HG03045 (cell line): ENCODE measurements at regions not wholly inside any gene's neighbourhood (a gene's known extent, or its start where the extent isn't known, plus 50 kb on each side); places are given as distances from the start of the nearest gene placed in this dataset.
"Not testable (repeated sequence)": the region's sequence is repeated elsewhere in the genome, so short reads cannot be mapped to it uniquely, and the experiment has no call there.

Experiments
- ATAC-seq: cut with Tn5 transposase; IDR thresholded peaks from one replicate; pipeline ENCODE4 v1.9.1; 2021; ENCODE audit warnings: mild to moderate bottlenecking, moderate library complexity; ENCODE audit not compliant: unreplicated experiment

DNA sequence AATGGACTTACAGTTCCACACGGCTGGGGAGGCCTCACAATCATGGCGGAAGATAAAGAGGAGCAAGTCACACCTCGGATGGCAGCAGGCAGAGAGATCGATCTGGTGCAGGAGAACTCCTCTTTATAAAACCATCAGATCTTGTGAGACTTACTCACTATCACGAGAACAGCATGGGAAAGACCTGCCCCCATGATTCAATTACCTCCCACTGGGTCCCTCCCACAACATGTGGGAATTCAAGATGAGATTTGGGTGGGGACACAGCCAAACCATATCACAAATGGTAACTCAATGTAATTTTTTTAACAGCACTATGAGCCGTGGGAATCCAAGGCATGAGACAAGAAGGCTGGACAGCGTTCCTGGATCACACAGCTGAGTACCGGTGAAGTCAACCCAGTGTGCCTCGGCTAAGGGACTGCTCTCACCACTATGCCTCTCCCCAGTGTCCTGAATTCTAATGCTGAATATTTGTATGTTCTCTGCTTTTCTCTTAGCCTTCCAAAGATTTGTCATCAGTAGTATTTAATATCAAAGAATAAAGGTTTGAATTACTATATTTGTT lies 84.3 kb downstream of the IRS2 start:
- ATAC-seq = not testable (repeated sequence)

DNA sequence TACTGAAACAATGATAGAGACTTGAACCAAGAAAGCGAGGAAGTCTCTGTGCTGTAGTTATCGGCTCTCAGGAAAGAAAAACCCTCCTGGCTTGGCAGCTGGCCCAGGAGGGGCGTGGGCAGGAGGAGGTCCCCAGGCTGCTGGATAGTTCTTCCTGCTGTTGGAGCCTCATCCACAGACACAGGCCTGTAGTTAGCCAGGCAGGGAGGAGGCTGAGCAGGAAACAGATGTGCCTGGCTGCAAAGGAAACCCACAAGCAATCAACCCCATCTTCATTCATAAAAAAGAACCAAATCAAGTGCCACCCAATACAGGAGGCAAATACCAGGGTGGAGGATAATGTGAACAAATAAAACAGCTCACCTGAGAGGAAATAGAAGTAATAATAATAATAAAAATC lies 86.2 kb downstream of the IRS2 start:
- ATAC-seq = no peak

DNA sequence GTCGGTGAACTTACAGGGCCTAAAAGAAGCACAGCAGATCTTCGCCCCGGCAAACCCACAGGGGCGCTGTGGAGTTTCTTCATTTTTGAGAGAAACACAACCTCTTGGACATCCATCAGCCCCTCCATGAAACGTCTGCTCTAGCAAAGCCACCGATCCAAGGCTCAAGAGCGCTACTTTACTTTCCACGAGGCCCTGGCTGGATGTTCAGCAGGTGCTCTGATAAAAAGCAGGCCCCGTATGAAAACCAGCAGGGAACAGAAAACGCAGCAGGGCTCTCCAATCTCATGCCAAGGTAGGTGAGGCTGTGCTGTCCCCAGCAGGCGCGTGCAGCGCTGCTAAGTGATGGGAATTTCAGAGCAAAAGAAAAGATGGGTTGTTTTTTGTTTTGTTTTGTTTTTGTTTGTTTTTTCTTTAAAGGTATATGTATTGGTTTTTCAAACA lies 86.7 kb downstream of the IRS2 start:
- no peak for ATAC-seq

DNA sequence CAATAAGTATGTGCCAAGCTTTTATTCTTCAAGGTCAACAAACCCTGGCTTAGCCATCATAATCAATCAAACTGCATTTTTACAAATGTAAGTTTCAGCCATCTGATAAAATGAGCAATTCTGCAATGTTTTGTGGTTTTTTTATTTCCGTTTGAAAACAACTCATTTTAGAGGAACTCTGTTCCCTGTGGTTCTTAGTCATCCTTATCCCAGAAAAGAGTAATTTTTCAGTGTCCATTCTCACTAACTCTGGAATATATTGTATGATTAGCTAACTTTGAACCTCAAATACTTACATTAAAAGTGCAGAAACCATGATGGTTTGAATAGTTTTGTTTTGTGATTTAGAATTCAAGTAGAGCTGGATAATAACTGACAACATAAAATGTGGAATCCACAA lies 87.6 kb downstream of the IRS2 start:
- ATAC-seq = no peak

DNA sequence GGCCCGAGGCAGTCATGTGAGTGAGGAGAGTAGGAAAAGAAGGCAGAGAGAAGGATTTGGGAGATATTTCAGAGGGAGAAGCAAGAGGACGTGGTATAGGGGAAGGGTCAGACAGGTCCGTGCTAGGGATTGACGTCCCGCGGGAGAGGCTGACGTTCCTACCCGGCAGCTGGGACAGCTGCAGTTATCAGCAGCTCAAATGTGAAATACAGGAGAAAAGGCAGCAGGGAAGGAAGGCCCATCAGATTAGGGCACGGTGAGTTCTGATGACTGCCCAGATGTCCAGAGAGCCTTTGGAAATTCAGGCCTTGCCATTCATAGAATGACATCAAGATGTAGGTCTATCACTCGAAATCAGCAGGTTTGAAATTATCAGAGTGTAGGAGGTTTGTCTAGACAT lies 88.4 kb downstream of the IRS2 start:
- no peak for ATAC-seq

DNA sequence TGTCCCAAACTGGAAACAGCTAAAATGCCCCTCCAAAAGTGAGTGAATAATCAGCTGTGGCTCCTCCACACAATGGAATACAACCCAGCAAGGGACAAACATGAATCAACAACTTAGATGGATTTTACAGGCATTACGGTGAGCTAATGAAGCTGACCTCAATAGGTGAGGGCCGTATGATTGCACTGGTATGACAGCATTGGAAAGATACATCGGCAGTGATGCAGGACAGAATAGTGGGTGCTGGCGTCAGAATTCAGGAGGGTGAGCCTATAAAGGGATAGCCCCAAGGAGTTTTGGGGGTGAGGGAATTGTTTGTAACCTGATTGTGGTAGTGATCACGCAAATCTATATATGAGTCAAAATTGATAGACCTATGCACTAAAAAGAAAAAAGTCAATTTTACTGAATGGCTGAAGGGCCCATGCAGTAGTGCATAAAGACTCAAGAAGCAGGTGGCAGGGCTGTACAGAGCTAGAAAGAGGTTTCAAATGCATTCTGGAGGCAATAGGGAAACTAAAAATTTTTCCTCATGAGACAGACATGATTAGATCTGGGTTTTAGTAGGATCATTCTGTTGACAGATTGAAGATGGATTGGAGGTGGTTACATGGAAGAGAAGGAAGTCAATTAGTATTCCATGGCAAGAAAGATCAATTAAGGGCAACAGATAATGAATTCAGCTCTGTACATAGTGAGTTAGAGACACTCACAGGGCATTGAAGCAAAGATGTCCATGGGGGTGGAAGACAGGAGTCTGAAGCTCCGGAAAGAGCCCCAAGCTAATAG lies 90.8 kb downstream of the IRS2 start:
- ATAC-seq = no peak

DNA sequence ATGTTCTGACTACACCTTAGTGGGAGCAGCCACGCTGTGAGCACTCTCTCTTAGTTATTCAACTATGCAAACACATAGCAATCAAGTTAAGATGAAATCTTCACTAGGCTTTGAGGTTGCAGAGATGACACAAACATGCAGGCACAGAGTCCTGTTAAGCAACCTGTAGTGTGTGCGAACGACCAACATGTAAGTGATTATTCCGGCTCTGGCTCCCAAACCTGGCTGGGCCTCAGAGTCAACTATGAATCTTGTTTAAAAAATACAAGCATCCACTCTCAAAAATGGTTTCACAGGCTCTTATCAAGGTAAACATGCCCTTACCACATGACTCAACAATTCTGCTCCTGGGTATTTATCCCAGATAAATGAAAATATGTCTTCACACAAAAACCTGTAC lies 91.4 kb downstream of the IRS2 start:
- no peak for ATAC-seq

DNA sequence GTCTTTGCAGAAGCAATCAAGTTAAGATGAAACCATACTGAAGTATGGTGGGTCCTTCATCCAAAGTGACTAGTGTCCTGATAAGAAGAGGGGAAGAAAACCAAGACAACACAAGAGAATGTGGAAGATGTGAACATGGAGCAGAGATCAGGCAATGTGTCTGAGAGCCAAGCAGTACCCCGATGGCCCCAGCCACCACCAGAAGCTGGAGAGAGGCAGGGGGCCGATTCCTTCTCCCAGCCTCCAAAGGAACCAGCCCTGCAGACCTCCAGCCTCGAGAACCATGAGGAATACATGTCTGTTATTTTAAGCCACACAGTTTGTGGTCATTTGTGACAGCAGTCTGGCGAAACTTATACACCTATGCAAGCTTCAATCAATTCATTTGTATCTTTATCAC lies 93.2 kb downstream of the IRS2 start:
- ATAC-seq = no peak

DNA sequence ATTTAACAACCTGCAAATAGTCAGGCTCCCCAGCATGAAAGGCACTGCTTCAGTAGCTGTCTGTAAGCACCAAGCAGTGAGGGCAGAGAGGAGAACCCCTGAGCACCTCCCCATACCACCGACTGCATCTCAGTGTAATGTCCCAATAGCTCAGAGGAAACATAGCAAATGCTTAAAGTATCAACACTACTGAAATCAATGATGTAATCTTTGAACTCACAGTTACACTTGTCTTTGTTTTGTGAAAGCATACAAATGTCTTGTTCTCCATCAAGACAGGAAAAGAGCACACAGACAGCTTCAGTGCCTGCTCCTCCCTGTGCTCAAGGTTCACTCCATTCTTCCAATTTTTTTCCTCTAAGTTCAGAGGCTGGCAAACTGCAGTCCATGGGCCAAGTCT lies 94.7 kb downstream of the IRS2 start:
- ATAC-seq = no peak

DNA sequence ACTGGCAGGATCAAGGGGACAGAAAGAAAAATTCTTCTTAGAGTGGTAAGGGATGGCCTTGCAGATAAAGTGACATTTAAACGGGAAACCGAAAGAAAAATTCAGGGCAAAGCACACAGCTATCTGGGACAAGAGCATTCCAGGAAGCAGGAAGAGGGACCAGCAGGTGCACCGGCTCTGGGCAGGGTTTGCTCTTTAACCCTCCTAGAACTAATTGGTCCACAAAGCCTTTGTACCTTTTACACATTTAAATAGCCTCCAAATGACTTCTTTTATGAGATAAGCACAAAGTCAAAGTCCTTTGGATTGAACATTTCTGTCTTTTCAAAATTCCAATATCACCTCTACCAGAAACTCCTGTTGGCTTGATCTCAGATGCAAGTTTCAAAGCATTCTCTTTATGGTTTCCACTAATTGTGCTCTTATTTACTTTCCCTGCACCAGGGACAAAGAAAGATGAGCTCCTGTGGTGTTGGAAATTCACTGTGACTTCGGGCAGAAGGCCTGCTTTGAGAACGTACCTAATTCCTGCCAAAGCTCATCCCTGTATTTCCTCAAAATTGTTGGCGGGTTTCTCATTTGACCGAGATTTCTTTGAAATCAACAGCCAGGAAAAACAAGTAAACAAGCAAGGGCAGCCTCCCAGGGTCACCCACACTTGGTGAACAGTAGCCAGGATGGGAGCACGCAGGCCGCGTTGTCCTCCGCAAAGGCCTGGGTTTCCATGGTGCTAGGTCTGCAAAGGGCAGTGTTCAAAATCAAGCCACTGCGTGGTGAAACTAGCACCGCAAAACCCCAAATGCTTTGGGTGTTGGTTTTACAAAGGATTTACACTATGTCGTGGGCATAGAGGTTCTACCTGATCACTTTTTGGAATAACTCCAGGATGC lies 98.6 kb downstream of the IRS2 start:
- ATAC-seq = no peak

DNA sequence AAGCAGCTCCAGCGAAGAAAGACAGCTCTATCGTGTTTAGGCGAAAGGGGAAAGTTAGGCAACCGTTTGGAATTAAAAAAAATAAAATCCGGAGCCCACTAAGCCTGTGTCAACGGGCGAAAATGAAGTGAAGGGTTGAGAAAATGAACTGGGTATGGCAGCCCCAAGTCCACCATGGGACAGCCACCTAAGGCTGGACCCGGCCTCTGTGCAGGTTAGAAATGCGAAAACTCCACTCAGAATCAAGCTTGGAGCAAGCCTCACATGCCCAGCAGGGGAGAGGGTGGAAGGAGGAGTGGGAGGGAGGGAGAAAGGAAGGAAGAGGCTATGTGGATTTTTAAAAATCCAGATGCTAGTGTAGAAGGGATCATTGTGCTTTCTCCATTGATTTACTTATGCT lies 101.2 kb downstream of the IRS2 start:
- no peak for ATAC-seq

DNA sequence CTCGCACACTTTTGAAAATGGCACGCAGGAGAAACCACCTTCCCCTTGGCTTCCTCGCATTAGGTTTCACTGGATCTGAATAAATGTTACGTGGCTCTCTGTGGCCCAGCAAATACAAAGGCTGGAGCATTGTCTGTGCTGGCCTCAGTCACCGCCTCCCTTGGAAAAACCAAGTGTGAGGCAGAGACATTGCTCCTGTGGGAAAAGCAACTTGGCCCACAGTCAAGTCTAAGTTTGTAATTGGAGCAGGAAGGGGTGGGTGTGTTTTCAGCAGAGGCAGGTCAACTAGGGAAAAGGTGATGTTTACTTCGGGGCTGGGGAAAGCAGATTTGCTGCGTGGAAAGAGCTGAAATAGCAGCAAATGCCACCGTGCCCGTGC lies 101.6 kb downstream of the IRS2 start:
- no peak for ATAC-seq

DNA sequence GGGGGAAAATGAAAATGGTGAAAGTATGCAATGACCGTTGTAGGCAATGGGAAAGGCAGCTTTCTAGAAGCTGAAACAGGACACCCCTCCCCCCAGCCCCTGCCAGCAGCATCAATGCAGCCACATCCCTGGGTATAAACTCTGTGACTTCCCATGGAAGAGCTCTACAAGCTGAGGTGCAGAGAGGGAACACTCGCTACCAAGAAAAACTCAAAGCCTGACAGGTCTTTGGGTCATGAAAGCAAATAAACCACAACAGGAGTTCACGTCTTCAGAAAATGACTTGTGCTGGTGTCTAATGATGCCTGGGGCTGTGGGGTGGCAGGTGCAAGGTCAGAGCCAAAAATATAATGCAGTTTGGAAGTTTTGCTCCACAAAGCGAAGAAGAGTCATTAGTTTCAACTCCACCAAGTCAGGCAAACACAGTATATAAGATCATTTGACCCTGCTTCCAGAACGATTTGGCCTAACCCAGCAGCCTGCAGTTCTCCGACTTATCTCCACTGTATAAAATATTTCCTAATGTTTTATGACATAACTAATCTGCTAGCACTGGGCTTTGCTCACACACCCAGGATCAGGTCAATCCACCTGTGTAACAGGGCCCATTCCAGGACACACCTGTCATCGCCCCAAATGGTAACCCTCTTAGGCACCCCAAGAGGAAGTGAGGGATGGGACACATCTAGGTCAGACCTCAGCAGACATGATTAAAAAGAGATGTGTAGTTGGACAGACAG lies 102.1 kb downstream of the IRS2 start:
- no peak for ATAC-seq

DNA sequence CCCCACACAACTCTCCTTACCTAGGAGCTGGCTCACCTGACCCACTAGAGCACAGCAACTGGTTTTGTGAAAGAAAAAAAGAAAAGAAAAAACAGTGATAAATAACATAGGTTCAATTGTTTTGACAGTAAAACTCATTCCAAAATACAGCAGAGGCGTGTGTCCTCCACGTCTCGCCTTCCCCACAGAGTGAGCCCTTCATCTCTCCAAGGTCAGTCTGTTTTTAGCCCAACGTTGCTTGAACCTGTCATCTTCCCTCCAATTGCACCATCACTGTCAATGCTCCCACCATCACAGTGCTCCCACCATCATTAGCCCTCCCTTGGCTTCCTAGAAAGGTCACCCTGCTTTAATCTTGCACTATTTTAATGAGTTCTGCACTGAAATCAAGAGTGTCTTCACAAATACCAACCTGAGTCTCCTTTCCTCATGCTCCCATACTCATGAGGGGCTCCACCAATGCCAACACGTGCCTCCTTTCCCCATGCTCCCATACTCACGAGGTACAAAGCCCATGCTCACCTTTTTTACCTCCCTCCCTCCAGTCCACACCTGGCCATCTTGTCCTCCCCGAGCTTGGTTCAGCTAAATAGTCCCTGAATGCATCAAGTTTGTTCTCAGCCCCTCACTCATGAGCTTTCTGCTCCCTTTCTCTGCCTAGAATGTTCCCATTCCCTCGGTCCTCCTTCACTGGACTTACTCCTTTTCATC lies 103.7 kb downstream of the IRS2 start:
- ATAC-seq = no peak

DNA sequence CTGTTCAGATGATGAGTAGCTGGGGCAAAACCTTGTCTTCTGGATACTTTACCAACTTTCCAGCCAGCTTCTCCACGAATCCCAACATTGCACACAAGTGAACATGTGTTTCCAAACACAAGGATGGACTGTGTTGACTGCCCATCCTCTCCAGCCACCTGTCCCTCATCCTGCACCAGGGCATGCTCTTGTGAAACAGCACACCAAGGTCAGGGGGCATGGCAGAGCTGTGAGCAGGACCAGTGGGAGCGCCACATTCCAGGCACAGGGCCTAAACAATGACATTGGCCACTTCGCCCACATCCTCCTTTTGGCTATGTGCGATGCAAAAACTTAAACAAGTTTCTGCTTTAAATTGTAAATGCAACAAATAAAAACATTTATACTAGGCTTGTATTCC lies 105.5 kb downstream of the IRS2 start:
- ATAC-seq = no peak

DNA sequence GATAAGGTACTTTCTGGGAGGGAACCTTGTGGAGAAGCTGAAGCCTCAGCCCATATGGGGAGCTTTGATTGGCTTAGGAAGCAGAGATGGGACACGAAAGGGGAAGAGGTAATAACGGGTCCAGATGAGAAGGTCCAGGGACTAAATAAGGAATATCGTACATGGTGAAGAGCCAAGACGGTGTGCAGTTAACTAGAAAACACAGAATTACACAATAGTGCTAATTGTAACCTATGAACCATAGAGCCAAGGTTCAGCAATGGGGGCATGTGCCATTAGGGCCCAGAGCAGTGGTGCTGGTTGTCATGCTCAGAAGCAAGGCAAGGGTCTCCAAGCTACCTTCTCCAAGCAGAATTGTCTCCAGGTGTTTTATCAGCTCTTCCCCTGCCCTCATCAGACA lies 106.1 kb downstream of the IRS2 start:
- ATAC-seq = no peak

DNA sequence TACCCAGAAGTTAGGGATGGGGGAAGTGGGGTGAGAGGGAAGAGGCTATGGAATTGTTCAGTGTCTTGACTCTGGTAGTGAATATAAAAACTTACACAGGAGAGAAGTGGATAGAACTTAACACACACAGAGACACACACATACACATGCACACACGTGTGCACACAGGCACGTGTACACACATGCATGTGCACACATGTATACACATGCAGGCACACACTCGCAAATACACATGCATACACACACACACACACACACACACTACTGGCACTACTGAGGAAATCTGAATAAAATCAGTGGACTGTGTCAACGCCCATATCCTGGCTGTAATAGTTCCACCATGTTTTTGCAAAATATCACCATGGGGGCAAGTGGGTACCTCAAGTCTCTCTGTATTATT lies 107.9 kb downstream of the IRS2 start:
- ATAC-seq = no peak

DNA sequence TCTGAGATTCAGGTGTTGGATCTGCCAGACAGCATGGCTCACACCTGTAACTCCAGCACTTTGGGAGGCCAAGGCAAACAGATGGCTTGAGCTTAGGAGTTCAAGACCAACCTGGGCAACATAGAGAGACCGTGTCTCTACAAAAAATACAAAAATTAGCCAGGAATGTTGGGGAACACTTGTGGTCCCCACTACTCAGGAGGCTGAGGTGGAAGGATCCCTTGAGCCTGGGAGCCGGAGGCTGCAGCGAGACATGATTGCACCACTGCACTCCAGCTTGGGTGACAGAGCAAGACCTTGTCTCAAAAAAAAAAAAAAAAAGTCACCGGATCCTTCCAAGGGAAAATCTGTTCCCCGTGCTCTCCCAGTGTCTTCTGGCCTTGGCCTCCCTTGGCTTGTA lies 109.2 kb downstream of the IRS2 start:
- ATAC-seq = no peak

DNA sequence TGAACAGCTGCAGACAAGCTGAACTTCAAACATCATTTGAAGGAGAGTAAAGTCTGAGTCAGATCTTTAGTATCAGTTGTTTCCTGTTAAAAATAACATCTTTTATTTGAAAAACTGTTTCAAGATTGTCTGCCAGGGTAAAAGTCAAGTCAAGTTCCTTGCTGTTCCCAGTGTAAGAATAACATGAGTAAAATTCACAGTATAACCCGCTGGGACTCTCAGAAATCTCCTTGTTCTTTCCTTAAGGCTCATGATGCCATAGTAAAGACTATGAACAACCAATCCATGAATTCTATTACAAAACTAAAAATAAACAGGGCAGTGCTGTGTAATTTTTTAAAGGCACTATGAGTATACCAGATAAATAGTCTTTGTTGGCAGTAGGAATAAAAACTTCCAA lies 112.9 kb downstream of the IRS2 start:
- ATAC-seq = no peak

DNA sequence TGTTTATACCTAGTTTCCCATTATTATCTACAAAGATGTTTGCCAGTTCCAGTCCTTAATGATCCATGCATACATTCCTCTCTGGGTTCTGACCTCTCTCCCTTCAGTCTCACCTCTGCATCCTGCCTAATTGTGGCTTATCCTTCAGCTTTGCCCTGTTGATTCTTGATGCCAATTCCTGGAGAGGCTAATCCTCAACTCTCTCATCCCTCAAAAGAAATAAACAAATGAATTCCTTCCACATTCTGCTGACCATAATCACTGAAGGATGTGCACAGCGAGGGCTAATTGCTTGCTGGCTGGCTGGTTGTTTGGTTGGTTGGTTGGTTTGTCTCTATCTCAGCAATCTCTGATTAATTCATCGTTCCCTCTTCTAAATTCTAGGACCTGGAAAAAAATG lies 113.8 kb downstream of the IRS2 start:
- no peak for ATAC-seq

DNA sequence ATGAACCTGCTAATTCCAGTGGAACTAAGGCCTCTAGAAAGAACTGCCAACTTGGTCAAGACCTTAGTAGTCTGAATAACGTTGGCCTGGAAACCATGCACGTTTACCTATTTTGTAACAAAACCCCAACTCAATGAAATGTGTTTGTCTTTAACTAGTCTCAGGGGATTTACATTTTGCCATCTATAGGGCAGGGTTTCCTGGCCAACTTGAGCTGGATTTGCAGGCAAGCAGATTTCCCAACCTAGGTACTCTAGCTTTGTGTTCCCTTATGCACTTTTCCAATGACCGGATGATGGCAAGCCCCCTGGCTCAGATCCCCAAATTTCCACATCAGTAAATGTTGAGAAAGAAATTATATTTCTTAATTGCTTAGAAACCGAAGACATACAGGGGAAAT lies 114.5 kb downstream of the IRS2 start:
- ATAC-seq = no peak
